ENCODE measurements at regions not wholly inside any gene's neighbourhood (a gene's known extent, or its start where the extent isn't known, plus 50 kb on each side); places are given as distances from the start of the nearest gene placed in this dataset.

DNA sequence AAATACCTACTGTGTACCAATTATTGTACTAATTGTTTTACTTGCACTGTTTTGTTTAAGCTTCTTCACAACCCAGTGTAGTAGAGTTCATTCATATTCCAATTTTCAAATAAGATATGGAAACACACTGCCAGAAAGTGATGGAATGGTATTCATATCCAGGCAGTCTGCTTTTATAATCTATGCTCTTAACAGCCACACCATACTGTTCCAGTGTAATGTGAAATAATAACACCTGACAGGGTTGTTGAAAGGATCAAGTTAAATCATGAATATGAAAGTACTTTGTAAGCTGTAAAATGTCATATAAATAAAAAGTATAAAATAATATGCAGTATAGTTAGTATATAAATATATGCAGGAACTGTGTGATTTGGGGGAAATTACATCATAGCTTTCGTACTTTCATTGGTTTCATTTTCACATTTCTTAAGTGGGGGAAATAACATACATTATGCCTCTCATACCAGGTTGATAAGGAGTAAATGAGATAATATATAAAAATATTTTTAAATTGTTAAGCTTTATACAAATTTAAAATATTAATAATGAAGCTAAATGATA lies 230.8 kb downstream of the TANC2 start:
- ATAC-seq (ENCODE audit: insufficient read depth, low FRiP score) (no peak), DNase-seq (no peak)
- Histone ChIP-seq H3K36me3 (ENCODE audit: control insufficient read depth in 4 of 4, insufficient read depth in 4 of 4, low read length in 4 of 4) (peaks cover 3 to 15% (median 7%) of the 10 kb centered on the region in 4 donors), H3K9ac (ENCODE audit: insufficient read depth in 1 of 2, low read length in 2 of 2) (no peak overlapping the region), H3K9me3 (ENCODE audit: control insufficient read depth in 4 of 4, insufficient read depth in 3 of 4, low read length in 3 of 4) (no peaks in the 10 kb centered on the region), H3K27me3 (ENCODE audit: control insufficient read depth in 3 of 3, insufficient read depth in 3 of 3, low read length in 2 of 3) (no peaks in the 10 kb centered on the region), H3K27ac (ENCODE audit: low read depth in 1 of 2, low read length in 1 of 2) (no peak overlapping the region), H3K4me1 (ENCODE audit: control insufficient read depth in 5 of 5, insufficient read depth in 5 of 5, low read length in 5 of 5) (no peaks in the 10 kb centered on the region), H3K4me3 (no peak overlapping the region)
- no peak for TF ChIP-seq CTCF (IDR thresholded peaks at IDR 0.05; ENCODE audit: control extremely low read depth, extremely low read depth)
- 22 to 37% methylated on average over 1 of the region's 1 CpG for WGBS, 2 donors

- Histone ChIP-seq H3K9ac (ENCODE audit: insufficient read depth in 1 of 2, low read length in 2 of 2) (no peak overlapping the region), H3K36me3 (ENCODE audit: control insufficient read depth in 4 of 4, insufficient read depth in 4 of 4, low read length in 4 of 4) (peaks cover 2 to 27% (median 8%) of the 10 kb centered on the region in 4 donors), H3K4me1 (ENCODE audit: control insufficient read depth in 5 of 5, insufficient read depth in 5 of 5, low read length in 5 of 5) (no peaks in the 10 kb centered on the region), H3K9me3 (ENCODE audit: control insufficient read depth in 4 of 4, insufficient read depth in 3 of 4, low read length in 3 of 4) (peaks cover 0 to 6% (median 1%) of the 10 kb centered on the region in 4 donors), H3K4me3 (no peak overlapping the region), H3K27ac (ENCODE audit: low read depth in 1 of 2, low read length in 1 of 2) (no peak overlapping the region), H3K27me3 (ENCODE audit: control insufficient read depth in 3 of 3, insufficient read depth in 3 of 3, low read length in 2 of 3) (no peaks in the 10 kb centered on the region)
- DNase-seq, result no peak
- no peak for TF ChIP-seq CTCF (IDR thresholded peaks at IDR 0.05; ENCODE audit: control extremely low read depth, extremely low read depth)
- ATAC-seq (ENCODE audit: insufficient read depth, low FRiP score), result no peak
- 97 to 99% methylated on average over 2 of the region's 2 CpGs for WGBS, 2 donors
These were observed 237.6 kb downstream of the TANC2 start for GRCh38 chr17:63203652-63204051.

GRCh38 chr17:63221939-63222338 lies 224.2 kb downstream of the CYB561 start:
- H3K4me3 ChIP-seq, result no peak overlapping the region
- WGBS, 2 donors, result 61 to 72% methylated on average over 1 of the region's 1 CpG
- H3K4me1 ChIP-seq (ENCODE audit: control insufficient read depth in 5 of 5, insufficient read depth in 5 of 5, low read length in 5 of 5), result no peaks in the 10 kb centered on the region
- no peaks in the 10 kb centered on the region for H3K36me3 ChIP-seq (ENCODE audit: control insufficient read depth in 4 of 4, insufficient read depth in 4 of 4, low read length in 4 of 4)
- H3K9ac ChIP-seq (ENCODE audit: insufficient read depth in 1 of 2, low read length in 2 of 2), result no peak overlapping the region
- DNase-seq (no peak), ATAC-seq (ENCODE audit: insufficient read depth, low FRiP score) (no peak)
- no peak overlapping the region for H3K27ac ChIP-seq (ENCODE audit: low read depth in 1 of 2, low read length in 1 of 2)
- TF ChIP-seq CTCF (IDR thresholded peaks at IDR 0.05; ENCODE audit: control extremely low read depth, extremely low read depth), result no peak
- no peaks in the 10 kb centered on the region for H3K9me3 ChIP-seq (ENCODE audit: control insufficient read depth in 4 of 4, insufficient read depth in 3 of 4, low read length in 3 of 4)
- no peaks in the 10 kb centered on the region for H3K27me3 ChIP-seq (ENCODE audit: control insufficient read depth in 3 of 3, insufficient read depth in 3 of 3, low read length in 2 of 3)

GRCh38 chr17:63222655-63223054 lies 223.5 kb downstream of the CYB561 start:
- Histone ChIP-seq H3K9ac (ENCODE audit: insufficient read depth in 1 of 2, low read length in 2 of 2) (no peak overlapping the region), H3K36me3 (ENCODE audit: control insufficient read depth in 4 of 4, insufficient read depth in 4 of 4, low read length in 4 of 4) (no peaks in the 10 kb centered on the region), H3K9me3 (ENCODE audit: control insufficient read depth in 4 of 4, insufficient read depth in 3 of 4, low read length in 3 of 4) (no peaks in the 10 kb centered on the region), H3K4me3 (no peak overlapping the region), H3K4me1 (ENCODE audit: control insufficient read depth in 5 of 5, insufficient read depth in 5 of 5, low read length in 5 of 5) (no peaks in the 10 kb centered on the region), H3K27me3 (ENCODE audit: control insufficient read depth in 3 of 3, insufficient read depth in 3 of 3, low read length in 2 of 3) (no peaks in the 10 kb centered on the region), H3K27ac (ENCODE audit: low read depth in 1 of 2, low read length in 1 of 2) (no peak overlapping the region)
- no peak for ATAC-seq (ENCODE audit: insufficient read depth, low FRiP score)
- no peak for TF ChIP-seq CTCF (IDR thresholded peaks at IDR 0.05; ENCODE audit: control extremely low read depth, extremely low read depth)
- DNase-seq, result no peak
- 95% methylated on average over 1 of the region's 1 CpG for WGBS, 2 donors
